ENCODE measurements at regions not wholly inside any gene's neighbourhood (a gene's known extent, or its start where the extent isn't known, plus 50 kb on each side); places are given as distances from the start of the nearest gene placed in this dataset.

- no peaks in the 10 kb centered on the region for H3K36me3 ChIP-seq (ENCODE audit: control insufficient read depth, insufficient read depth, low read length)
- DNase-seq (ENCODE audit: low read depth, low spot score) (no peak), ATAC-seq (no peak)
- H3K27ac ChIP-seq (ENCODE audit: low read length), result no peak overlapping the region
- H3K27me3 ChIP-seq (ENCODE audit: control insufficient read depth, insufficient read depth, low read length), result no peaks in the 10 kb centered on the region
- no peak overlapping the region for H3K4me3 ChIP-seq (ENCODE audit: low read depth in 2 of 2, low read length in 2 of 2)
- ChIA-PET POLR2A (no interaction called here), CTCF (no interaction called here)
- no peaks in the 10 kb centered on the region for H3K9me3 ChIP-seq (ENCODE audit: control insufficient read depth, insufficient read depth, low read depth, low read length)
- in situ Hi-C loops (cut with HindIII; ENCODE audit: low pct_unique_long_range_greater_than_20kb, low sequenced_read_pairs), result no loop called here
- intact Hi-C loops (cut with micrococcal nuclease; ENCODE audit: unreplicated experiment), result no loop called here
- no TSS peak for BruUV-seq (replicated peaks)
- no peaks in the 10 kb centered on the region for H3K4me1 ChIP-seq (ENCODE audit: control insufficient read depth, insufficient read depth, low read length)
- TF ChIP-seq POLR2AphosphoS5 (IDR thresholded peaks at IDR 0.05; ENCODE audit: low read depth, low read length) (no peak), REST (IDR thresholded peaks at IDR 0.05; ENCODE audit: insufficient read depth in 1 of 2, low read depth in 2 of 2, low read length in 1 of 2) (no peak), CTCF (IDR thresholded peaks at IDR 0.05) (no peak), SIN3A (IDR thresholded peaks at IDR 0.05; ENCODE audit: borderline replicate concordance, insufficient read depth, low read depth, low read length) (no peak), TCF7L2 (IDR thresholded peaks at IDR 0.05; ENCODE audit: low read depth, low read length) (no peak)
These were observed 89.6 kb upstream of the THBS1 start for GRCh38 chr15:39491115-39491885.

GRCh38 chr15:39491886-39492490 lies 88.9 kb upstream of the THBS1 start:
- BruUV-seq (replicated peaks), result no TSS peak
- H3K27me3 ChIP-seq (ENCODE audit: control insufficient read depth, insufficient read depth, low read length), result no peaks in the 10 kb centered on the region
- ATAC-seq (no peak), DNase-seq (ENCODE audit: low read depth, low spot score) (no peak)
- in situ Hi-C loops (cut with HindIII; ENCODE audit: low pct_unique_long_range_greater_than_20kb, low sequenced_read_pairs) (no loop called here), intact Hi-C loops (cut with micrococcal nuclease; ENCODE audit: unreplicated experiment) (no loop called here)
- ChIA-PET CTCF (no interaction called here), POLR2A (no interaction called here)
- H3K9me3 ChIP-seq (ENCODE audit: control insufficient read depth, insufficient read depth, low read depth, low read length), result no peaks in the 10 kb centered on the region
- H3K36me3 ChIP-seq (ENCODE audit: control insufficient read depth, insufficient read depth, low read length), result no peaks in the 10 kb centered on the region
- H3K27ac ChIP-seq (ENCODE audit: low read length), result no peak overlapping the region
- TF ChIP-seq REST (IDR thresholded peaks at IDR 0.05; ENCODE audit: insufficient read depth in 1 of 2, low read depth in 2 of 2, low read length in 1 of 2), result no peak
- TF ChIP-seq SIN3A (IDR thresholded peaks at IDR 0.05; ENCODE audit: borderline replicate concordance, insufficient read depth, low read depth, low read length), result no peak
- TF ChIP-seq TCF7L2 (IDR thresholded peaks at IDR 0.05; ENCODE audit: low read depth, low read length), result no peak
- no peak for TF ChIP-seq POLR2AphosphoS5 (IDR thresholded peaks at IDR 0.05; ENCODE audit: low read depth, low read length)
- TF ChIP-seq CTCF (IDR thresholded peaks at IDR 0.05), result no peak
- no peaks in the 10 kb centered on the region for H3K4me1 ChIP-seq (ENCODE audit: control insufficient read depth, insufficient read depth, low read length)
- H3K4me3 ChIP-seq (ENCODE audit: low read depth in 2 of 2, low read length in 2 of 2), result no peak overlapping the region

Data from Panc1 (cell line).